H1 (cell line): ENCODE measurements at regions not wholly inside any gene's neighbourhood (a gene's known extent, or its start where the extent isn't known, plus 50 kb on each side); places are given as distances from the start of the nearest gene placed in this dataset.

Source experiments
- CTCF ChIA-PET: fragments of 300-600 bp; sonication (Branson Sonifier 250); formaldehyde crosslinking; loops from one replicate; lab custom pipeline; 2021; ENCODE audit not compliant: partially characterized antibody; lab: Charles Lee
- POLR2A ChIA-PET: fragments of 300-600 bp; sonication (Branson Sonifier 250); formaldehyde crosslinking; loops from one replicate; lab custom pipeline; 2021; ENCODE audit warnings: inconsistent platforms; ENCODE audit not compliant: partially characterized antibody; lab: Charles Lee
- DNase-seq, 2 experiments: peaks; one replicate each; pipeline versions ENCODE4 v3.0.0 to v3.0.0-alpha.2; 2010 to 2022; ENCODE audit warnings: low spot score in 2 of 2, low read depth in 1 of 2, mixed read lengths in 1 of 2
- FAIRE-seq: peaks from 2 replicates; lab custom pipeline; 2011; peaks lifted over from hg19 to GRCh38; lab: Jason Lieb, UNC
- H2AFZ ChIP-seq: 2 replicates; pipeline ENCODE4 v1.8.1; 2012; ENCODE audit warnings: low read length, inconsistent platforms
- H2AK5ac ChIP-seq: 2 replicates; pipeline ENCODE4 v1.6.1; 2013; ENCODE audit warnings: low read depth, low read length
- H2BK120ac ChIP-seq: replicated peaks from 2 replicates; pipeline ENCODE3; 2013; ENCODE audit warnings: low read depth, low read length, inconsistent platforms
- H2BK12ac ChIP-seq: 2 replicates; pipeline ENCODE4 v1.6.1; 2013; ENCODE audit warnings: low read depth, low read length
- H2BK15ac ChIP-seq: 2 replicates; pipeline ENCODE4 v1.6.1; 2013; ENCODE audit warnings: low read length
- H2BK20ac ChIP-seq: 2 replicates; pipeline ENCODE4 v1.6.1; 2013; ENCODE audit warnings: low read length
- H2BK5ac ChIP-seq: 2 replicates; pipeline ENCODE4 v1.6.1; 2013; ENCODE audit warnings: low read depth, low read length
- H3K14ac ChIP-seq: 2 replicates; pipeline ENCODE4 v1.6.1; 2013; ENCODE audit warnings: inconsistent platforms; ENCODE audit not compliant: insufficient read length
- H3K18ac ChIP-seq: 2 replicates; pipeline ENCODE4 v1.6.1; 2013; ENCODE audit warnings: low read length; ENCODE audit errors: extremely low read depth
- H3K23ac ChIP-seq: 2 replicates; pipeline ENCODE4 v1.6.1; 2013; ENCODE audit warnings: inconsistent platforms; ENCODE audit not compliant: insufficient read length
- H3K23me2 ChIP-seq: 2 replicates; pipeline ENCODE4 v1.6.1; 2013; ENCODE audit warnings: low read depth, low read length
- H3K27ac ChIP-seq: 2 replicates; pipeline ENCODE4 v1.6.1; 2011; ENCODE audit warnings: low read depth, low read length, inconsistent platforms
- H3K27me3 ChIP-seq, 4 experiments: replicated peaks in 1 of 4; 1 replicate in 1 of 4; 2 replicates in 3 of 4; pipeline versions ENCODE4 v1.6.1 to v1.8.1; 2011 to 2013; ENCODE audit warnings: low read length in 3 of 4, mild to moderate bottlenecking in 3 of 4, inconsistent platforms in 2 of 4, mixed read lengths in 2 of 4, moderate library complexity in 1 of 4; ENCODE audit not compliant: control insufficient read depth in 3 of 4, insufficient read depth in 3 of 4; ENCODE audit errors: extremely low read depth in 1 of 4
- H3K36me3 ChIP-seq, 4 experiments: 2 replicates each; pipeline versions ENCODE4 v1.6.1 to v1.8.1; 2011 to 2013; ENCODE audit warnings: mild to moderate bottlenecking in 4 of 4, low read length in 3 of 4, moderate library complexity in 2 of 4, control low read depth in 1 of 4, inconsistent platforms in 1 of 4; ENCODE audit not compliant: insufficient read depth in 4 of 4, control insufficient read depth in 2 of 4
- H3K4ac ChIP-seq: replicated peaks from 2 replicates; pipeline ENCODE3; 2013; ENCODE audit warnings: low read length, low read depth, mixed read lengths, inconsistent platforms; ENCODE audit not compliant: insufficient read length
- H3K4me1 ChIP-seq, 4 experiments: replicated peaks in 1 of 4; 1 replicate in 1 of 4; 2 replicates in 3 of 4; pipeline versions ENCODE4 v1.6.1 to v1.8.1; 2011 to 2013; ENCODE audit warnings: low read length in 3 of 4, inconsistent platforms in 2 of 4, mixed read lengths in 1 of 4; ENCODE audit not compliant: insufficient read depth in 4 of 4, control insufficient read depth in 3 of 4
- H3K4me2 ChIP-seq, 2 experiments: 2 replicates each; pipeline versions ENCODE4 v1.6.1 to v1.8.1; 2011 to 2013; ENCODE audit warnings: low read depth in 2 of 2, low read length in 2 of 2, control low read depth in 1 of 2, inconsistent platforms in 1 of 2, mild to moderate bottlenecking in 1 of 2; ENCODE audit not compliant: insufficient read depth in 1 of 2
- H3K4me3 ChIP-seq, 4 experiments: fragments of 200-600, 300-600 bp in 1 of 4; sonication (generic), shearing (Covaris generic), sonication (Bioruptor Twin) in 1 of 4; 2 replicates each; pipeline versions ENCODE4 v1.5.1 to v1.8.1; 2011 to 2016; ENCODE audit warnings: low read length in 4 of 4, low read depth in 3 of 4, control low read depth in 2 of 4, inconsistent platforms in 2 of 4, mild to moderate bottlenecking in 2 of 4, mixed read lengths in 1 of 4, moderate library complexity in 1 of 4; ENCODE audit not compliant: insufficient read depth in 2 of 4; ENCODE audit errors: extremely low read depth in 1 of 4
- H3K56ac ChIP-seq: replicated peaks from 2 replicates; pipeline ENCODE3; 2013; ENCODE audit warnings: low read depth, mild to moderate bottlenecking, mixed read lengths, low read length, inconsistent platforms; ENCODE audit not compliant: insufficient read length
- H3K79me1 ChIP-seq: 2 replicates; pipeline ENCODE4 v1.6.1; 2013; ENCODE audit warnings: low read depth, low read length, control low read depth
- H3K79me2 ChIP-seq, 2 experiments: 2 replicates each; pipeline versions ENCODE4 v1.6.1 to v1.8.1; 2012 to 2013; ENCODE audit warnings: low read length in 2 of 2, mild to moderate bottlenecking in 2 of 2, inconsistent platforms in 1 of 2; ENCODE audit not compliant: insufficient read depth in 2 of 2, control insufficient read depth in 1 of 2
- H3K9ac ChIP-seq, 4 experiments: replicated peaks in 1 of 4; 1 replicate in 1 of 4; 2 replicates in 3 of 4; pipeline versions ENCODE4 v1.6.1 to v1.8.1; 2011 to 2013; ENCODE audit warnings: low read depth in 3 of 4, low read length in 3 of 4, control low read depth in 2 of 4, mild to moderate bottlenecking in 2 of 4, moderate library complexity in 2 of 4, inconsistent platforms in 1 of 4; ENCODE audit errors: extremely low read depth in 1 of 4
- H3K9me3 ChIP-seq, 2 experiments: 2 replicates each; pipeline versions ENCODE4 v1.6.1 to v1.8.1; 2012 to 2013; ENCODE audit warnings: mild to moderate bottlenecking in 2 of 2, moderate library complexity in 2 of 2, control low read depth in 1 of 2, inconsistent platforms in 1 of 2, low read depth in 1 of 2, low read length in 1 of 2, mixed read lengths in 1 of 2; ENCODE audit not compliant: insufficient read depth in 2 of 2
- H4K20me1 ChIP-seq, 2 experiments: replicated peaks in 1 of 2; 2 replicates each; pipeline versions ENCODE3 to v1.8.1; 2011 to 2013; ENCODE audit warnings: inconsistent platforms in 2 of 2, low read length in 2 of 2, mild to moderate bottlenecking in 1 of 2; ENCODE audit not compliant: insufficient read depth in 2 of 2, control insufficient read depth in 1 of 2
- H4K5ac ChIP-seq: 2 replicates; pipeline ENCODE4 v1.6.1; 2013; ENCODE audit warnings: low read length, low read depth, mixed read lengths, inconsistent platforms; ENCODE audit not compliant: insufficient read length
- H4K8ac ChIP-seq: 2 replicates; pipeline ENCODE4 v1.8.0; 2013; ENCODE audit warnings: mild to moderate bottlenecking, moderate library complexity, low read length, inconsistent platforms; ENCODE audit not compliant: insufficient read depth; ENCODE audit errors: extremely low read depth
- H4K91ac ChIP-seq: replicated peaks from 2 replicates; pipeline ENCODE3; 2013; ENCODE audit warnings: low read length, mixed read lengths, inconsistent platforms; ENCODE audit not compliant: insufficient read length
- BACH1 ChIP-seq: IDR thresholded peaks from 2 replicates; pipeline ENCODE4 v1.6.1; 2012; ENCODE audit warnings: low read length, improper control_type of control experiment
- CBX8 ChIP-seq: fragments of 300-800, 300-1000 bp; sonication (generic); IDR thresholded peaks from 2 replicates; pipeline ENCODE4 v1.7.1; 2016; ENCODE audit warnings: low read depth, low read length, borderline replicate concordance
- CHD2 ChIP-seq: IDR thresholded peaks from 2 replicates; pipeline ENCODE4 v1.6.1; 2012; ENCODE audit warnings: low read length, improper control_type of control experiment
- EP300 ChIP-seq, 2 experiments: IDR thresholded peaks; 1 replicate in 1 of 2; 2 replicates in 1 of 2; pipeline ENCODE4 v1.6.1; 2011 to 2012; ENCODE audit warnings: low read depth in 2 of 2, low read length in 2 of 2, mild to moderate bottlenecking in 2 of 2, borderline replicate concordance in 1 of 2, inconsistent platforms in 1 of 2, moderate library complexity in 1 of 2
- HDAC6 ChIP-seq: IDR thresholded peaks from one replicate; pipeline ENCODE4 v1.7.1; 2012; ENCODE audit warnings: low read depth, mild to moderate bottlenecking, inconsistent platforms, low read length, moderate library complexity
- JUN ChIP-seq: IDR thresholded peaks from 2 replicates; pipeline ENCODE4 v1.6.1; 2011; ENCODE audit warnings: low read depth, mild to moderate bottlenecking, improper control_type of control experiment, low read length
- MAFK ChIP-seq: IDR thresholded peaks from 2 replicates; pipeline ENCODE4 v1.6.1; 2012; ENCODE audit warnings: low read depth, mild to moderate bottlenecking, improper control_type of control experiment, low read length
- PHF8 ChIP-seq: fragments of 200-600 bp; sonication (generic); conservative IDR thresholded peaks from 2 replicates; pipeline ENCODE4 v1.7.1; 2012; ENCODE audit warnings: low read depth, mild to moderate bottlenecking, inconsistent platforms, low read length, moderate library complexity
- SAP30 ChIP-seq: fragments of 300-600 bp; sonication (generic); IDR thresholded peaks from 2 replicates; pipeline ENCODE4 v1.7.1; 2012; ENCODE audit warnings: low read length, moderate library complexity, mild to moderate bottlenecking, inconsistent platforms; ENCODE audit not compliant: insufficient read depth, insufficient replicate concordance
- SRF ChIP-seq: IDR thresholded peaks from 2 replicates; pipeline ENCODE4 v1.6.1; 2011; ENCODE audit warnings: mild to moderate bottlenecking, low read depth, low read length, moderate library complexity
- YY1 ChIP-seq: IDR thresholded peaks from 2 replicates; pipeline ENCODE4 v1.6.1; 2011; ENCODE audit warnings: low read depth, mild to moderate bottlenecking, low read length
- WGBS, 2 experiments: shearing (Covaris generic) in 1 of 2; methylation state at CpG; one replicate each; pipeline versions ENCODE4 v1.1.6 to v1.1.7; 2013 to 2015; ENCODE audit warnings: low lambda C conversion rate in 2 of 2, mixed read lengths in 2 of 2, inconsistent platforms in 1 of 2, low coverage in 1 of 2, missing lambda C conversion rate in 1 of 2; ENCODE audit not compliant: insufficient replicate concordance in 2 of 2, insufficient coverage in 1 of 2, insufficient read length in 1 of 2; ENCODE audit errors: extremely low coverage in 1 of 2, missing lambda C conversion rate in 1 of 2; 5-methylcytosine and 5-hydroxymethylcytosine counted together

DNA sequence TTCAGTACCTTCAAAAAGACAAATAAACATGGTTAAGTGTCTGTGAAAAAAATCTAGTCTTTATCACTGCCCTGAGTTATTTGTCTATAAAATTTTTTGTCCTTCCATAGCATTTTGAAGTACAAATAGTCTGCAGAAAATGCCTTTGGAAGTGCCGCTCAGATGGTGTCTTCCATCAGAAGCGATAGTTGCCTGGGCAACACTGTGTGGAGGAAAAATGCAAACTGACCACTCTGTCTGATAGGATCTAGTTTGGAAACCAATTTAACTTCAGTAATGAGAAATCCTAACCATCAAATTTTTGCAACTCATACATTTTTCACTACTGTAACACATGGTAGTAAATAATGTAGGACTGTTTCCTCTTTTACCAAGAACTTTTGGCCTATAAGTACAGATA is 449.9 kb downstream of the PRELID2 start:
- no peak overlapping the region for H2AK5ac ChIP-seq
- H2BK15ac ChIP-seq: no peak overlapping the region
- H3K4ac ChIP-seq: no peak overlapping the region
- H4K5ac ChIP-seq: no peak overlapping the region
- no peaks in the 10 kb centered on the region for H3K27me3 ChIP-seq
- no peaks in the 10 kb centered on the region for H4K20me1 ChIP-seq
- DNase-seq (no peak), FAIRE-seq (no peak)
- no peak overlapping the region for H3K4me3 ChIP-seq
- no peaks in the 10 kb centered on the region for H3K36me3 ChIP-seq
- H4K91ac ChIP-seq: no peak overlapping the region
- H3K4me2 ChIP-seq: no peak overlapping the region
- CTCF ChIA-PET: no interaction called here
- H3K23ac ChIP-seq: no peak overlapping the region
- no peak overlapping the region for H2BK5ac ChIP-seq
- no peak overlapping the region for H2BK120ac ChIP-seq
- H2BK20ac ChIP-seq: no peak overlapping the region
- TF ChIP-seq HDAC6: no peak
- no peak for TF ChIP-seq PHF8
- TF ChIP-seq YY1: no peak
- no peak for TF ChIP-seq EP300 (IDR thresholded peaks at IDR 0.05; ENCODE audit: borderline replicate concordance in 1 of 2, low read depth in 2 of 2, low read length in 2 of 2)
- TF ChIP-seq CHD2: no peak
- TF ChIP-seq SRF: no peak
- no peak for TF ChIP-seq BACH1
- TF ChIP-seq MAFK: no peak
- no peak for TF ChIP-seq JUN
- TF ChIP-seq CBX8: no peak
- TF ChIP-seq SAP30: no peak
- no peak overlapping the region for H3K18ac ChIP-seq
- H3K27ac ChIP-seq: no peak overlapping the region
- no peak overlapping the region for H2BK12ac ChIP-seq
- H4K8ac ChIP-seq: no peak overlapping the region
- H3K14ac ChIP-seq: no peak overlapping the region
- peaks cover 0 to 4% of the 10 kb centered on the region in 2 experiments; a peak in 1 of 4 replicates for H3K9me3 ChIP-seq
- H3K9ac ChIP-seq: no peak overlapping the region
- POLR2A ChIA-PET: no interaction called here
- WGBS, 2 experiments: 91% methylated on average over 2 of the region's 2 CpGs; no CpG with 5 or more reads in 1 of the 2 experiments
- no peaks in the 10 kb centered on the region for H3K4me1 ChIP-seq
- H3K79me1 ChIP-seq: no peaks in the 10 kb centered on the region
- H3K56ac ChIP-seq: no peak overlapping the region
- no peak overlapping the region for H2AFZ ChIP-seq
- no peaks in the 10 kb centered on the region for H3K79me2 ChIP-seq
- no peaks in the 10 kb centered on the region for H3K23me2 ChIP-seq
